HG03108 (cell line): ENCODE measurements at regions not wholly inside any gene's neighbourhood (a gene's known extent, or its start where the extent isn't known, plus 50 kb on each side); places are given as distances from the start of the nearest gene placed in this dataset.

ENCODE experiments used
- ATAC-seq: cut with Tn5 transposase; IDR thresholded peaks from one replicate; pipeline ENCODE4 v1.9.1; 2021; ENCODE audit warnings: moderate library complexity; ENCODE audit not compliant: unreplicated experiment

- ATAC-seq = no peak
Measured at GRCh38 chr13:40316301-40316700, 350.1 kb downstream of the FOXO1 start.

GRCh38 chr13:40317980-40318327, 348.5 kb downstream of the FOXO1 start:
- ATAC-seq = no peak

DNA sequence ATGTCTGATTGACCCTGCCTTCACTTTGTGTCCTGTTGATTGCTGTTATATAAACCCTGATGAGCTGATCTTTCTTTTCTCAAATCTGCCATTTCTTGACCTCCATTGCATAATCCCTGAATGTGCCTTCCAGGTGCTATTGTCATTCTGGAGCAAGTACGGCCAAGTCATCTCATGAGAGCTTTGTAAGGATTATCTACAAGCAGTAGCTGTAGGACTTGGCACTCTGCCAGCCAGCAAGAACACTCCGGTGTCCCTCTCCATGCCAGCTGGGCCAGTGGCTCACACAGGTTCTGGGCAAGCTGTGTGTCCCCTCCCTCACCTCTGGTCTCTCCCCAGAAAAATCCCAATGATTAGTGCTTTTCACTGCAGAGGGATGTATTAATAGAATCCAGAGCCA, 348.1 kb downstream of the FOXO1 start:
- no peak for ATAC-seq

DNA sequence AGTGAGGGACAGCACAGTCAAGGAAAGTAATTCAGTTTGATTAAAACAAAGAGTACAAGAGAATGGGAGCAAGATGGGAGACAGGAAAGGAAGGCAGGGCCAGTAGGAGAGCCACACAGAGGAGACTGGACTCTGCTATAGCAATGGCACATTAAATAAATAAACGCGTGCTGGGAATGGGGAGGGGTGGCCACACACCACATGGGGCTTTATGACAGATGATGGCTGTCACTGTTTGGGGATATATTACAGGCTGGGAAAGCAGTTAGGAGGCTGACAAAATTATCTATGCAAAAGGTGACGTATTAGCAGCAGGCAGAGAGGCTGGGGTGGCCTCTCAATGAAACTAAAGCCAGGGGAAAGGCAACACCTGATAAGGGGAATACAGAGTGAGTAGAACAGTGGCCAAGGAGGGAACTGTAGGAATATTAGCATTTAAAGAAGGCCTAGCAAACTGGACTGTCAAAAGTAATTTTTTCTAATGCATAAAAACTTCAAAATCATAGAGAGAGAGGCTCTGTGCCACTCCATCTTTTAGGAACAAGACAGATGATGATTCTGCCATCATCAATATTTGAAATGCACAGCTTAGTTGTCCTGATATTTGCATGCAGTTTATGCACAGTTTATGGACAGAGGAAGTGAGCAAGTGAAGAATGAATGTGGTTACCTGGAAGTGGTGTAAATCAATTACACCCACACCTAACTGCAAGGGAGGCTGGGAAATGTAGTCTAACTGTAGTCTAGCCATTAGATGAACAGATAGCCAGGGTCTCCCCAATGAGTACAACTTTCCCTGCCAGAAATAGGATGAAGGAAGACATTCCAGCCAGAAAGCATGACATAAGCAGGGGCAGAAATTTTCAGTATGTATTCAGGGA, 346.5 kb downstream of the FOXO1 start:
- ATAC-seq = no peak

GRCh38 chr13:40328091-40328490, 338.4 kb downstream of the FOXO1 start:
- no peak for ATAC-seq

- no peak for ATAC-seq
Measured at GRCh38 chr13:40329781-40330485, 336.5 kb downstream of the FOXO1 start.

- no peak for ATAC-seq
Measured at GRCh38 chr13:40330950-40331349, 335.5 kb downstream of the FOXO1 start.

- ATAC-seq = no peak
Measured at GRCh38 chr13:40331802-40332201, 334.6 kb downstream of the FOXO1 start.

GRCh38 chr13:40333226-40333625, 333.2 kb downstream of the FOXO1 start:
- no peak for ATAC-seq

GRCh38 chr13:40334031-40334430, 332.4 kb downstream of the FOXO1 start:
- ATAC-seq = no peak

DNA sequence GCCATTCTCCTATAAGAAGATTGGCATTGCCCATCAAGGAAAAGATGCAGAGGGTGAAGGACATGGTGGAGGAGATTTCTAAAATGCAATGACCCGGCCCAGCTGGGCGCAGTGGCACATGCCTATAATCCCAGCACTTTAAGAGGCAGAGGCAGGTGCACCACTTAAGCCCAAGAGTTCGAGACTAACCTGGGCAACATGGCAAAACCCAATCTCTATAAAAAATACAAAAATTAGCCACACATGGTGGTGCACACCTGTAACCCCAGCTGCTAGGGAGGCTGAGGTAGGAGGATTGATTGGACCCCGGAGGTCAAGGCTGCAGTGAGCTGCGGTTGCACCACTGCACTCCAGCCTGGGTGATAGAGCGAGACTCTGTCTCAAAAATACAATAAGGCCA, 331.8 kb downstream of the FOXO1 start:
- ATAC-seq = no peak

GRCh38 chr13:40336228-40337221, 329.9 kb downstream of the FOXO1 start:
- ATAC-seq = no peak

GRCh38 chr13:40337651-40338050, 328.8 kb downstream of the FOXO1 start:
- no peak for ATAC-seq

DNA sequence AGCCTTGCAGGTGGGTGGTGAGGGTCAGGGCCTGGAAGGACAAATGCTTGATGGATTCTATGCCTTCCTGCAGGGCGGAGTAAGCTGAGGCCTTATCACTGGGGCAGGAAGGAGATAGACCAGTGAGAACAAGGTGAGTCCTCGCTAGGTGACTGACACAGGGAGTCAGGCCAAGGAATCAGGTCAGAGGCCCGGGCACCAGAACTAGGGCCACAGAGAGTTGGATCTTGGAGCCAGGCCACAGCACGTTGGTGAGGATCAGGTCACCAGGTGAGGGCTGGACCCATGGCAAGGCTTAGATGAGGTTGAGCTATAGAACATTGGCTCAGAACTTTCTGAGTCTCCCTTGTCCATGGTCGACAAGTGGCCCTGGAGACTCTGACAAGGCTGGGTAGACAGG, 328.2 kb downstream of the FOXO1 start:
- no peak for ATAC-seq

- no peak for ATAC-seq
Measured at GRCh38 chr13:40340368-40341095, 325.9 kb downstream of the FOXO1 start.

DNA sequence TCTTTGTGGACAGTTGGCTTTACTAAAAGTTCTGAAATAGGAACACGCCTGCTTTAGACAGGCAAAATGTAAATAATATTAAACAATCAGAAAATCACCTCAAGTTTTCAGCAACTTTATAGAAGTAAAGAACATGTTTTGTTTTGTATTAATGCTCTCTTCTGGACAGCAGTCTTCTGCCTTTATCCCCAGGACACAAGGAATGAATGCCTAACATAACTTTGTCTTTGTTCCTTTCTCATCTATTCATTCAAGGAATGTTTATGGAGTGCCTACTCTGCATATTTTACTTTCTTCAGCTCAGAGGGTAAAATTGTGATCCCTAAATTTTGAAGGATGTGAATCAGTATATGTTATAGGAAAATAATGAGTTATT, 325.4 kb downstream of the FOXO1 start:
- no peak for ATAC-seq

DNA sequence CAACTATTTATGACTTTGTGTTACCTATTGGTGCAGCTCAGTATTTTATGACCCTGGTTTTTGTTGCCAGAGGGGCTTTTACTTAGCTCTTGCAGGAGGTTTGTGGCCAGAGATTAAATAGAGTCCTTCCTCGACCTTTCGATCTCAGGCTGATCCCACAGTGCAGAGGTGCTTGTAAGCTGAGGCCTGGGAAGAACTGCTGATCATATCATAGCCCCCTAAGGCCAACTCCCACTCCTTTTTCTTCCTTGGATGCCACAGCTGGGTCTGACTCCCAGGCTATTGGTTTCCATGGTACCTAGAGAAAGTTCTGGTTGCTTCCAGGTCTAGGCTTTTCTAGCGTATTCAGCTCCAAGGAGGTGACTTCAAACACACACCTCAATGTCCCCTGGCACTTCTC, 324.9 kb downstream of the FOXO1 start:
- ATAC-seq = no peak

DNA sequence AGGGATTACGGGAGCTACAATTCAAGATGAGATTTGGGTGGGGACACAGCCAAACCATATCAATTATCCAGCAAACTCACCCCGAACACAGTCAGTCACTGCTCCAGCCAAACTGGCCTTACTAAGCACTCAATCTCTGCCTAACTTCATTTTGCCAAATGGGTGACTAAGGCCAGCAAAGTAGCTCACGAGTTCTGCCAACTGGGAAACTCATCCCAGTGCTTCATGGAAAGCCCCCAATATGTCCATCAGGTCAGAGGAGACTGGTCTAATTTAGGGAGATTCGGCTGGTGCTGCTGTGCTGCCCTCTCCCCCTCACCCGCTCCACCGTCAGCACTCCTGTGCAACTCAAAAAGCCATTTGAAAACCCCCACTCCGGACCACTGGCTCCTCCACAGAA, 324.0 kb downstream of the FOXO1 start:
- no peak for ATAC-seq

GRCh38 chr13:40342901-40343300, 323.5 kb downstream of the FOXO1 start:
- ATAC-seq = no peak

- ATAC-seq = no peak
Measured at GRCh38 chr13:40343550-40344269, 322.7 kb downstream of the FOXO1 start.
